Testis (tissue), 2 donors: ENCODE measurements at regions not wholly inside any gene's neighbourhood (a gene's known extent, or its start where the extent isn't known, plus 50 kb on each side); places are given as distances from the start of the nearest gene placed in this dataset.

Experiments
- POLR2A ChIP-seq: fragments of 450-650 bp; IDR thresholded peaks from one replicate; pipeline ENCODE4 v1.6.1; 2017; ENCODE audit warnings: antibody characterized with exemption, mild to moderate bottlenecking, moderate library complexity
- TF ChIP-seq, protein P1 (sequence below), 3 experiments: fragments of 450-650 bp in 2 of 3; fragments of 200-600 bp in 1 of 3; sonication (generic) in 1 of 3; IDR thresholded peaks; one replicate each; pipeline ENCODE4 v1.5.1; 2016 to 2019; ENCODE audit warnings: antibody characterized with exemption in 3 of 3, mild to moderate bottlenecking in 2 of 3, moderate library complexity in 1 of 3

DNA sequence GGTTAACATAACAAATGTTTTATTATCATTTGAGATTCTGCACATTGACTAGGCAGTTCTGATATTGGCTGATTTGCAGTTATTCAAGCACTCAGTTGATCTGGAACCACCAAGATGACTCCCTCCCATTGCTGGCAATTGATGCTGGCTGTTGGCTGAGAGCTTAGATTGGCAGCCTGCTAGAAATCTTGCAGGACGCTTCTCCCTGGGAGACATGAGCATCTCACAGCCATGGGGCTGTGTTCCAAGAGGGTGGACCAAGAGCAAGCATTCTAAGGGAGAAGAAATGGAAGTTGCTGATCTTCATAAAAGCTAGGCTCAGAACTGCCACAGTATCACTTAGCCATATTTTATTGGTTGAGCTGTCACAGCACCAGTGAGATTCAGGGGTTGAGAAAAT, 233.4 kb upstream of the ID4 start:
- TF ChIP-seq, protein P1, sequence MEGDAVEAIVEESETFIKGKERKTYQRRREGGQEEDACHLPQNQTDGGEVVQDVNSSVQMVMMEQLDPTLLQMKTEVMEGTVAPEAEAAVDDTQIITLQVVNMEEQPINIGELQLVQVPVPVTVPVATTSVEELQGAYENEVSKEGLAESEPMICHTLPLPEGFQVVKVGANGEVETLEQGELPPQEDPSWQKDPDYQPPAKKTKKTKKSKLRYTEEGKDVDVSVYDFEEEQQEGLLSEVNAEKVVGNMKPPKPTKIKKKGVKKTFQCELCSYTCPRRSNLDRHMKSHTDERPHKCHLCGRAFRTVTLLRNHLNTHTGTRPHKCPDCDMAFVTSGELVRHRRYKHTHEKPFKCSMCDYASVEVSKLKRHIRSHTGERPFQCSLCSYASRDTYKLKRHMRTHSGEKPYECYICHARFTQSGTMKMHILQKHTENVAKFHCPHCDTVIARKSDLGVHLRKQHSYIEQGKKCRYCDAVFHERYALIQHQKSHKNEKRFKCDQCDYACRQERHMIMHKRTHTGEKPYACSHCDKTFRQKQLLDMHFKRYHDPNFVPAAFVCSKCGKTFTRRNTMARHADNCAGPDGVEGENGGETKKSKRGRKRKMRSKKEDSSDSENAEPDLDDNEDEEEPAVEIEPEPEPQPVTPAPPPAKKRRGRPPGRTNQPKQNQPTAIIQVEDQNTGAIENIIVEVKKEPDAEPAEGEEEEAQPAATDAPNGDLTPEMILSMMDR (IDR thresholded peaks at IDR 0.05): no peak
- TF ChIP-seq POLR2A: no peak
